Activated CD8-positive, alpha-beta memory T cell treated with anti-CD3 and anti-CD28 coated beads, Interleukin-2, amount 50 U/mL, for 48 hours (primary cell): ENCODE measurements at regions not wholly inside any gene's neighbourhood (a gene's known extent, or its start where the extent isn't known, plus 50 kb on each side); places are given as distances from the start of the nearest gene placed in this dataset.
"Not testable (repeated sequence)": the region's sequence is repeated elsewhere in the genome, so short reads cannot be mapped to it uniquely, and the experiment has no call there.

Experiments
- DNase-seq: peaks from one replicate; pipeline ENCODE4 v3.0.0-alpha.2; 2020

- DNase-seq, result no peak
These were observed 749.4 kb downstream of the SOCS6 start for GRCh38 chr18:71038196-71038595.

GRCh38 chr18:71036783-71037182 is 747.9 kb downstream of the SOCS6 start:
- no peak for DNase-seq

DNA sequence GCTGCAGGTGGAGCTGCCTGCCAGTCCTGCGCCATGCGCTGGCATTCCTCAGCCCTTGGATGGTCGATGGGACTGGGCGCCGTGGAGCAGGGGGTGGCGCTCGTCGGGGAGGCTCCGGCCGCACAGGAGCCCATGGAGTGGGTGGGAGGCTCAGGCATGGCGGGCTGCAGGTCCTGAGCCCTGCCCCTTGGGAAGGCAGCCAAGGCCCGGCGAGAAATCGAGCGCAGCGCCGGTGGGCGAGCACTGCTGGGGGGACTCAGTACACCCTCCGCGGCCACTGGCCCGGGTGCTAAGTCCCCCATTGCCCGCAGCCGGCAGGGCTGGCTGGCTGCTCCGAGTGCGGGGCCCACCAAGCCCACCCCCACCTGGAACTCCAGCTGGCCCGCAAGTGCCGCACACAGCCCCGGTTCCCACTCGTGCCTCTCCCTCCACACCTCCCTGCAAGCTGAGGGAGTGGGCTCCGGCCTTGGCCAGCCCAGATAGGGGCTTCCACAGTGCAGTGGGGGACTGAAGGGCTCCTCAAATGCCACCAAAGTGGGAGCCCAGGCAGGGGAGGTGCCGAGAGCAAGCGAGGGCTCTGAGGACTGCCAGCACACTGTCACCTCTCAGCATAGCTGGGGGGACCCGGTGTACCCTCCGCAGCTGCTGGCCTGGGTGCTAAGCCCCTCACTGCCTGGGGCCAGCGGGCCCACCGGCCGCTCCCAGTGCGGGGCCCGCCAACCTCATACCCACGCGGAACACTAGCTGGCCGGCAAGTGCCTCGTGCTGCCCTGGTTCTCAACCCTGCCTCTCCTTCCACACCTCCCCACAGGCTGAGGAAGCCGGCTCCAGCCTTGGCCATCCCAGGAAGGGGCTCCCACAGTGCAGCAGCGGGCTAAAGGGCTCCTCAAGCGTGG is 742.7 kb downstream of the SOCS6 start:
- not testable (repeated sequence) for DNase-seq

- not testable (repeated sequence) for DNase-seq
These were observed 741.2 kb downstream of the SOCS6 start for GRCh38 chr18:71030085-71030484.

DNA sequence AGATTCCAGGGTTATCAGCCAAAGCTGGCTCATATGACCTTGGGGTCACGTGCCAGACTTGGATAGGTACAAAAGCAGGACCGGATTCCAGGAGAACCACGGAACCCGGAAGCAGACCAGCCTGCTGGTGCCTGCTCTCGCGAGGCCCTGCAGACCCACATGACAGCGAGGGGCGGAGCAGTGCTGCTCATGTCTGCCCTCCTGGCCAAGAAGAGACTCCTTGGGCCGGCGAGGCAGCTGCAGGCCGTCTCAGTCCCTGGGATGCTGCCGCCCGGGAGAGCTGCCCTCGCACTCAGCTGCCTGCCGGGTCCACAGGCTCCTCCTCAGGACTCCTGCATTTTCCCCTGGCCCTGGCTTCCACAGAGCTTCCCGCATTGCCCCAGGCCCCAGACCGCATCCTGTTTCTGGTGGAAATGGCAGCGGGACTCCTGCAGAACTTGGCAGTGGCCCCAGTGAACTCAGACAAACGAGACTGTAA is 739.5 kb downstream of the SOCS6 start:
- no peak for DNase-seq

DNA sequence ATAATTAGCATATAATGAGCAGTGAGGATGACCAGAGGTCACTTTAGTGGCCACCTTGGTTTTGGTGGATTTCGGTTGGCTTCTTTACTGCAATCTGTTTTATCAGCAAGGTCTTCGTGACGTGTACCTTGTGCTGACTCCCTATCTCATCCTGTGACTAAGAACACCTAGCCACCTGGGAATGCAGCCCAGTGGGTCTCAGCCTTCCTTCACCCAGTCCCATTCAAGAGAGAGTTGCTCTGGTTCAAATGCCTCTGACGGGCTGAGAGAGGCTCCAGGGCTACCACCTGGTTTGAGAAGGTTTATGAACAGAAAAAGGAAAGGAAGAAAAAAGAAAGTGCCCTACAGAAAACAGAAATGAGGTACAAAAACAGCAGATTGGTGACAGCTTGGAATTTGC is 738.7 kb downstream of the SOCS6 start:
- no peak for DNase-seq

DNA sequence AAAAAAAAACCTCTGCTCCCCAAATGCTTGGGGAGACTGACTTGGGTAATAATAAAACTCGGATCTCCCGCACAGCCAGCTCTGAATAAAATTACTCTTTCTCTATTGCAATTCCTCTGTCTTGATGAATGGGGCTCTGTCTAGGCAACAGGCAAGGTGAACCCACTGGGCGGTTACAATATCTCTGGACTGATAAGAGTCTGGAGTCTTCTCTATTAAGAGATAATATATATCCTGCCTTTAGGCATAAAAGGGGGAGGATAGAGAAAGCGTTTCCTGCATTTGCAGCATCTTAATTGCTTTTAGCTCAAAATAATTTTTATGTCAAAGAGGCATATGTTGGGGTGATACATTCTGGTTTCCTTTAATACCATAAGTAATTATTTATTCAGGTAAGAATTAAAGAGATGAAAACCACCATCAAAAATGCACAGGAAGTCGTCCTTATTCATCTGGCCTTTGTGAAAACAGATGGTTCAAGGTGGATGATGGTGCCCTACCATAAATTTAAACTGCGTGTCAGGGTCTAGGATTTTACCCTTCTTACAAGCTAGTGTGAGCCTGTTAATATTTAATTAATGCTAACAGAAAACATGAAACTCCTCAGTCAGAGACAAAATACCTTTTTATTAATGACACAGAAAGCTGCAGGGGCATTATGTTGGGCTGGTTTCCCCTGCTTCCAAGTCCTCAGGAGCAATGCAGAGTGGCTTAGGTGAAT is 736.8 kb downstream of the SOCS6 start:
- no peak for DNase-seq

GRCh38 chr18:71022389-71022788 is 733.5 kb downstream of the SOCS6 start:
- DNase-seq, result no peak

DNA sequence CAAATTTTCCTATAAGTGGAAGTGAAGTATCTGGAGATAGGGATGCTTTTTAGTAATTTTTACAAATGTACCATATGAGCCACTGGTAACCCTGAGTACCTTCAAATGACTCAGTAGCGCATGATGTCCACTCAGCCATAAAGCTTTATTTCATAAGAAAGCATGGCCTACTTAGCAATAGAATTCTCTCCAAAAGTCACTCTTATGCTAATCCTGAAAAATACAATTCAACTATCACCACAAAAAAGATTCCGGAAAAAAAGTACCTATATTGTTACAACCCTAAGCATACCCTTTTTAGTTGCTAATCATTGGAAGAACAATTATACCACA is 732.2 kb downstream of the SOCS6 start:
- no peak for DNase-seq

DNA sequence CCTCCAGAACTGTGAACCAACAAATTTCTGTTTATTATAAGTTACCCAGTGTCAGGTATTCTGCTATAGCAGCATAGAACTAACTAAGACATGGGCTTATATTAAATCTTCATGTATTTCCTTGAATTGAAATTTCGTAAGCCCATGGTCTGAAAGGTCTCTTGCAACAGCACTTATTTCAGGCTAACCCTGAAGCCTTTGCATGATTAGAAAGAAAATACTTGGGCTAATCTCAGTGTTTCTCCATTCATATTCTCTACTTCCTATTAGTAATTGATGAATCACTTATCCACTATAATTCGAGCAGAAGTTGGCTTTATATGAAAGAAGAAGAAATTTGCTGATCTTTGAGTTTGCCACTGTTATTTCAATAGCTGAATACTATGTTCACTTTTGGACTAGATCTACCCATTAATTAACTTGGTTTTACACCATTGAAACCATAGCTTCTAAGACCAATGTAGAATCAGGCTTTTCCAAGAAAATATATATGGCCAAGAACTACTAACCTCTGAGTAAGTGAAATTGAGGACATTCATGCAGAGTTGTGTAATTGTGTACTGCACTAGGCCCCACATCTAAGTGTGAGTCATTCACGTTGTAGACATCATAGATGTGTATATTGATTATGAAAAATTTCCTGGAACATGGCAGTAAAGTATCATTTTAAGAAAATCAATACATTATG is 731.6 kb downstream of the SOCS6 start:
- no peak for DNase-seq

GRCh38 chr18:71018816-71019215 is 730.0 kb downstream of the SOCS6 start:
- no peak for DNase-seq

GRCh38 chr18:71012789-71013188 is 723.9 kb downstream of the SOCS6 start:
- no peak for DNase-seq

DNA sequence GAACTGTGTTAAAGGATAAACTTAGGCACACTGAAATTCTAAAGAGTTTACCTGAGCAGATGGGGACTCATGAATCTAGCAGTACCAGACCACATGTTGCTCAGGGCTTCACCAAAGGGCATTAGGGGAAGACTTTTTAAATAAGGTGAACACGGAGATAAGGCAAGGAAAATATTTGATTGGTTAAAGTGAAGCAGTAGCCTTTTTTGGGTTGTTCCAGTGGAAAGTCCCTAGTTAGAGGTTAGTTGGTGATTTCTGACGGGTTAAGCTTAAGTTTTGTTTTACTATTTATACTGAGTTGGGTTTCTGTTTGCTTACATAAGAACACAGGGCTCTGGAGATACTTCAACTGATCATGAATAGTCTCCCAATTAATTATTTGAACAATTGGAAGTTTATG is 722.5 kb downstream of the SOCS6 start:
- no peak for DNase-seq

GRCh38 chr18:71008257-71008656 is 719.4 kb downstream of the SOCS6 start:
- DNase-seq, result no peak

GRCh38 chr18:71001597-71001996 is 712.8 kb downstream of the SOCS6 start:
- no peak for DNase-seq

DNA sequence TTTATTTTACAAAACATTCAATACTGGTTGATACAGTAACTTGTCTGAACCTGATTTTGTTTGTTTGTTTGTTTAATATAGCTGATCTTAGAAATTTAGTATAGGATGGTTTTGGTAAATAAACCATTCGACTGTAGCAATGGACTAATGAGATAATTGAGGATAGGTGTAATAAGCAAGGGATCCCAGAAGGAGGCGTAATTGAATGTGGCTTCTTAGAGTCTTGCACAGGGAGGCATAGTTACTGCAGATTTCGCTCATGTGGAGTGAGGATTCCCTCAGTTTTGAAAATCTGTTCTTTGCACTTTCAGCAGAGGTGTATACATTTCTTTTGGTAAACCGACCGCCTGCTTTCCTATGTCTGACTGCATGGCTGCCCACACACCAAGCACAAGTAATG is 709.6 kb downstream of the SOCS6 start:
- DNase-seq, result no peak

DNA sequence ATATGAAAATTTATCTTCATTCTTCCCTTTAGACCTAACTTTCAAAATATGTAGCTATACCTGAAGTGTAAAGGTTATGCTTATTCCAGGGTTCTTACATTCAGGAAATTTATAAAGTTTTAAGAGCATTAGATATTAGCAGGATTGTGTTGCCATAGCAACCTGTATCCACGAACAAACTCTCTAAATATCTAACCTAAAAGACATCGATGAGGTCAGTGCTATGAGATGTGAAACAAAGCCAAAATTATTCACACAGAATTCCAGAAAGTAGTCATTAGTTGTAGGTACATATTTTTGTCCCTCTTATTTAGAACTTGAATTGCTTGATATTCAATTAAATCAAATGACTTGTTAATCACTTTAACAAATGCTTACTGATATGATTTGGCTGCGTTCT is 705.3 kb downstream of the SOCS6 start:
- DNase-seq, result no peak

GRCh38 chr18:70991577-70991976 is 702.7 kb downstream of the SOCS6 start:
- DNase-seq, result no peak

- DNase-seq, result no peak
These were observed 697.1 kb downstream of the SOCS6 start for GRCh38 chr18:70985948-70986347.

DNA sequence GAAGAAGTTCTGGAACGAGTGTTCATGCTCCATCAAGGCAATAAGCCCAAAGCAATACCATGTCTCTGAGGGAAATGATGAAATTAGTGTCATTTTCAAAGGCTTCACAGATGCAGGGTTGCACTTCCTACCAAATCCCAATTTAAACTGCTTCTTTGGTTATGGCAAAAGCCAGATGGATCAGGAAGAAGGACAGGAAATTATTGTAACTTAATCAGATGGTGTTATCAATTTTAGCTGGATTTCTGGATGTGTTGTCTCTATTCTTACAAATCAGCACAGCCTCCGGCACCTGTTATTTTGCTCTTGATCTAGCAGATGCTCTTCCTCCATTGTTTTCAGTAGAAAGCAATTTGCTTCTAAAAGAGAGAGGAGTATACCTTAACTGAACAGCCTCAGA is 693.4 kb downstream of the SOCS6 start:
- DNase-seq, result no peak

GRCh38 chr18:70981400-70982140 is 692.7 kb downstream of the SOCS6 start:
- DNase-seq, result no peak

DNA sequence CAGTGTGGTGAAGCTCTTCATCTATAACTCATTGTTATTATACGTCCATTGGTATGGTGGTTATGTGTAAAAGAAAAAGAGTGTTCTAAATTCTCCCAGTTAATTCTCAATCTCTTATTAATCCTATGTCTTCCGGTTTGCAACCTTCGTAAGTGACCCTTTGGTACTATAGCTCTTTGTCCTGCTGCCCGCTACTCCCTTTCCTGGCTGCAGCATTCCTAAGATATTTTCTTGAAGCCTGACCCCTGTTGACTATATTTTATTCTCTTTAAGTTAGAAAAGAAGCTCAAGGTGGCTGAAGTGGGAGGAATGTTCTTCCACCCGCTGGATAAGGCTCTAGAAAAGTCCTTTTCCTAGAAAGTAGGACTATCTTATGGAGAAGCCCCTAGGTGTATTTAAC is 684.8 kb downstream of the SOCS6 start:
- no peak for DNase-seq

- DNase-seq, result no peak
These were observed 677.6 kb downstream of the SOCS6 start for GRCh38 chr18:70966419-70966818.
